ENCODE measurements at regions not wholly inside any gene's neighbourhood (a gene's known extent, or its start where the extent isn't known, plus 50 kb on each side); places are given as distances from the start of the nearest gene placed in this dataset.

DNA sequence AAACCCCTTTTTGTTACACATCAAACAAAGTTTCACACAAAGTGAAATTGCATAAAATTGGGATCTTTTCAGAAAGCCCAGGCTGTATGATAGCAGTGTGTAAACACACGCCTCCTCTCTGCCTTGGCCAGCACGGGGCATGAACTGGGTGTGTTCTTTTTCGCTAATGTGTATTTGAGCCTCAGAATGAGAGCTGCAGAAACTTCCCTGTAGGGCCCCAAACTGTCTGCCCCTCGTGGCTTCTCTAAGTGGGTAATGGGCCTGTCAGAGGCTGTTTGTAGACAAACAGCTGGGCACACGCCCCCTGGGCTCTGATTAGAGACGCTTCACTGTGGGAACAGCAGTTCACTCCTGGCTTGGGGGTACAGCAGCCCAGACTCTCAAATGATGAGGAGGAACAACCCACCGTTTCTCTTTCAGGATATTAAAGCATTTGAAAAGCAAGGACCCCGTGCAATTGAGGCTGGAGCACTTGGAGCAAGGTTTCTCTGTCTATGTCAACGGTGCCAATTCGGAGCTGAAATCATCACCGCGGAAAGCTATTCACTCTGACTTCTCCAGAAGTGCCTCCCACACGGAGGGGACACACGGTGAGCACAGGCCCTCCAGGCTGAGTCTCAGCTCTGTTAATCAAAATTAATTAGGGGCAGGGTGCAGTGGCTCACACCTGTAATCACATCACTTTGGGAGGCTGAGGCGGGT lies 78.4 kb downstream of the KATNIP start:
- POLR2A ChIA-PET (ENCODE audit: unreplicated experiment) = no interaction called here
- in situ Hi-C loops (cut with MboI; ENCODE audit: low sequenced_read_pairs) = no loop called here

More for the DNA sequence above, 78.4 kb downstream of the KATNIP start:
- Histone ChIP-seq H4K91ac (ENCODE audit: insufficient read depth, low read depth, low read length) (no peak overlapping the region), H2AK5ac (ENCODE audit: low read depth, low read length) (no peak overlapping the region), H3K56ac (ENCODE audit: extremely low read depth, insufficient read depth, low read length) (no peak overlapping the region), H3K4me1 (ENCODE audit: control insufficient read depth, insufficient read depth, low read length) (peaks cover 11% of the 10 kb centered on the region; the same call in 1 of the 2 replicates), H3K36me3 (ENCODE audit: control insufficient read depth, insufficient read depth, low read length) (no peaks in the 10 kb centered on the region; the same call in 1 of the 2 replicates), H2BK120ac (ENCODE audit: low read depth, low read length) (no peak overlapping the region), H3K27ac (ENCODE audit: insufficient read depth, low read length) (no peak overlapping the region), H3K9me1 (ENCODE audit: insufficient read depth, low read length) (peaks cover 3% of the 10 kb centered on the region; the same call in 1 of the 2 replicates), H3K79me1 (ENCODE audit: low read depth in 1 of 2, low read length in 2 of 2) (no peaks in the 10 kb centered on the region; a peak in 1 of 4 replicates), H4K5ac (ENCODE audit: low read depth, low read length) (no peak overlapping the region), H4K8ac (ENCODE audit: low read depth in 2 of 2, low read length in 2 of 2) (no peak overlapping the region), H4K20me1 (ENCODE audit: insufficient read depth, low read length) (peaks cover 8% of the 10 kb centered on the region; the same call in 1 of the 2 replicates), H2BK15ac (ENCODE audit: low read depth, low read length) (no peak overlapping the region), H3K9ac (ENCODE audit: low read depth, low read length) (no peak overlapping the region), H3K4ac (ENCODE audit: low read depth, low read length) (no peak overlapping the region), H3K18ac (ENCODE audit: low read depth, low read length) (no peak overlapping the region), H3K4me2 (ENCODE audit: low read depth, low read length) (no peak overlapping the region), H3K23ac (ENCODE audit: low read depth, low read length) (no peak overlapping the region), H3K9me3 (ENCODE audit: control insufficient read depth, insufficient read depth, low read length) (no peaks in the 10 kb centered on the region), H2AFZ (replicated peaks; ENCODE audit: low read length, poor library complexity) (no peak overlapping the region), H3K4me3 (ENCODE audit: insufficient read depth, low read depth, low read length) (no peak overlapping the region), H2BK5ac (ENCODE audit: low read depth, low read length, poor library complexity, severe bottlenecking) (no peak overlapping the region), H3K14ac (replicated peaks; ENCODE audit: low read depth, low read length) (no peak overlapping the region), H2BK20ac (ENCODE audit: low read depth, low read length) (no peak overlapping the region), H2AK9ac (replicated peaks; ENCODE audit: low read depth, low read length, poor library complexity) (no peak overlapping the region), H3K27me3 (ENCODE audit: control insufficient read depth, insufficient read depth, low read length) (no peaks in the 10 kb centered on the region)
- intact Hi-C loops (cut with micrococcal nuclease) = loop anchor here (5.0 kb wide), 1 partner anchor 76 kb away; the partner anchor contains the start of gene KATNIP
- no peak for DNase-seq
- dilution Hi-C loops (cut with HindIII; ENCODE audit: low sequenced_read_pairs, unreplicated experiment) = no loop called here
- TF ChIP-seq NFE2L2 (IDR thresholded peaks at IDR 0.05; ENCODE audit: low read depth, low read length) (no peak), RFX5 (IDR thresholded peaks at IDR 0.05; ENCODE audit: low read depth, low read length) (no peak), MAFK (IDR thresholded peaks at IDR 0.05; ENCODE audit: low read depth, low read length) (no peak), MXI1 (IDR thresholded peaks at IDR 0.05; ENCODE audit: borderline replicate concordance, low read depth, low read length) (no peak), POLR2A (IDR thresholded peaks at IDR 0.05; ENCODE audit: low read depth, low read length) (no peak), RCOR1 (IDR thresholded peaks at IDR 0.05; ENCODE audit: insufficient replicate concordance, low read length) (no peak), MAZ (IDR thresholded peaks at IDR 0.05; ENCODE audit: borderline replicate concordance, low read depth, low read length) (no peak), RAD21 (IDR thresholded peaks at IDR 0.05; ENCODE audit: low read length) (no peak), FOS (IDR thresholded peaks at IDR 0.05; ENCODE audit: low read depth, low read length) (no peak), CHD1 (IDR thresholded peaks at IDR 0.05; ENCODE audit: low read depth, low read length) (no peak), BHLHE40 (IDR thresholded peaks at IDR 0.05; ENCODE audit: low read depth, low read length) (no peak), CEBPB (IDR thresholded peaks at IDR 0.05; ENCODE audit: low read depth, low read length) (no peak), SMC3 (IDR thresholded peaks at IDR 0.05; ENCODE audit: low read depth, low read length) (no peak)
- TF ChIP-seq, protein P1, sequence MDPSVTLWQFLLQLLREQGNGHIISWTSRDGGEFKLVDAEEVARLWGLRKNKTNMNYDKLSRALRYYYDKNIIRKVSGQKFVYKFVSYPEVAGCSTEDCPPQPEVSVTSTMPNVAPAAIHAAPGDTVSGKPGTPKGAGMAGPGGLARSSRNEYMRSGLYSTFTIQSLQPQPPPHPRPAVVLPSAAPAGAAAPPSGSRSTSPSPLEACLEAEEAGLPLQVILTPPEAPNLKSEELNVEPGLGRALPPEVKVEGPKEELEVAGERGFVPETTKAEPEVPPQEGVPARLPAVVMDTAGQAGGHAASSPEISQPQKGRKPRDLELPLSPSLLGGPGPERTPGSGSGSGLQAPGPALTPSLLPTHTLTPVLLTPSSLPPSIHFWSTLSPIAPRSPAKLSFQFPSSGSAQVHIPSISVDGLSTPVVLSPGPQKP (IDR thresholded peaks at IDR 0.05; ENCODE audit: borderline replicate concordance, low read depth, low read length) = no peak
- TF ChIP-seq, protein P2, sequence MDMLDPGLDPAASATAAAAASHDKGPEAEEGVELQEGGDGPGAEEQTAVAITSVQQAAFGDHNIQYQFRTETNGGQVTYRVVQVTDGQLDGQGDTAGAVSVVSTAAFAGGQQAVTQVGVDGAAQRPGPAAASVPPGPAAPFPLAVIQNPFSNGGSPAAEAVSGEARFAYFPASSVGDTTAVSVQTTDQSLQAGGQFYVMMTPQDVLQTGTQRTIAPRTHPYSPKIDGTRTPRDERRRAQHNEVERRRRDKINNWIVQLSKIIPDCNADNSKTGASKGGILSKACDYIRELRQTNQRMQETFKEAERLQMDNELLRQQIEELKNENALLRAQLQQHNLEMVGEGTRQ (IDR thresholded peaks at IDR 0.05; ENCODE audit: low read depth, low read length) = no peak
- TF ChIP-seq, protein P3, sequence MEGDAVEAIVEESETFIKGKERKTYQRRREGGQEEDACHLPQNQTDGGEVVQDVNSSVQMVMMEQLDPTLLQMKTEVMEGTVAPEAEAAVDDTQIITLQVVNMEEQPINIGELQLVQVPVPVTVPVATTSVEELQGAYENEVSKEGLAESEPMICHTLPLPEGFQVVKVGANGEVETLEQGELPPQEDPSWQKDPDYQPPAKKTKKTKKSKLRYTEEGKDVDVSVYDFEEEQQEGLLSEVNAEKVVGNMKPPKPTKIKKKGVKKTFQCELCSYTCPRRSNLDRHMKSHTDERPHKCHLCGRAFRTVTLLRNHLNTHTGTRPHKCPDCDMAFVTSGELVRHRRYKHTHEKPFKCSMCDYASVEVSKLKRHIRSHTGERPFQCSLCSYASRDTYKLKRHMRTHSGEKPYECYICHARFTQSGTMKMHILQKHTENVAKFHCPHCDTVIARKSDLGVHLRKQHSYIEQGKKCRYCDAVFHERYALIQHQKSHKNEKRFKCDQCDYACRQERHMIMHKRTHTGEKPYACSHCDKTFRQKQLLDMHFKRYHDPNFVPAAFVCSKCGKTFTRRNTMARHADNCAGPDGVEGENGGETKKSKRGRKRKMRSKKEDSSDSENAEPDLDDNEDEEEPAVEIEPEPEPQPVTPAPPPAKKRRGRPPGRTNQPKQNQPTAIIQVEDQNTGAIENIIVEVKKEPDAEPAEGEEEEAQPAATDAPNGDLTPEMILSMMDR (conservative IDR thresholded peaks at IDR 0.05; ENCODE audit: low read depth, low read length) = no peak
- CTCF ChIA-PET = interaction anchor here (0.6 to 1.3 kb wide), 3 partner anchors 12 to 442 kb away, joined by 3 read pairs; no protein-coding TSS in a partner anchor
- 68% methylated on average over 3 of the region's 15 CpGs; no CpG with 5 or more reads in 1 of the 2 experiments for WGBS, 2 experiments (ENCODE audit: extremely low coverage in 2 of 2, insufficient read length in 1 of 2)
- no TSS peak for BruUV-seq (replicated peaks)
- ATAC-seq (ENCODE audit: low read depth) = no peak

Measured in IMR-90 (cell line).